Stomach smooth muscle (tissue), 2 donors: ENCODE measurements at regions not wholly inside any gene's neighbourhood (a gene's known extent, or its start where the extent isn't known, plus 50 kb on each side); places are given as distances from the start of the nearest gene placed in this dataset.
A peak's percentile ranks its signal among the peaks of the same experiment; 100 is the strongest.

Experiments
- H3K27ac ChIP-seq: one replicate; pipeline ENCODE4 v1.7.0; 2013; ENCODE audit warnings: mild to moderate bottlenecking, low read length, inconsistent platforms
- H3K27me3 ChIP-seq, 2 donors: one replicate each; pipeline ENCODE4 v1.7.0; 2013; ENCODE audit warnings: low read length in 2 of 2; ENCODE audit not compliant: insufficient read depth in 2 of 2, control insufficient read depth in 1 of 2
- H3K36me3 ChIP-seq, 2 donors: one replicate each; pipeline ENCODE4 v1.7.0; 2013; ENCODE audit warnings: low read length in 2 of 2; ENCODE audit not compliant: control insufficient read depth in 2 of 2, insufficient read depth in 2 of 2
- H3K4me1 ChIP-seq: one replicate; pipeline ENCODE4 v1.7.0; 2013; ENCODE audit warnings: low read length; ENCODE audit not compliant: control insufficient read depth, insufficient read depth
- H3K4me3 ChIP-seq, 2 donors: one replicate each; pipeline ENCODE4 v1.7.0; 2013; ENCODE audit warnings: low read length in 2 of 2
- H3K9ac ChIP-seq, 2 donors: one replicate each; pipeline ENCODE4 v1.7.0; 2013; ENCODE audit warnings: low read length in 2 of 2, mild to moderate bottlenecking in 1 of 2
- H3K9me3 ChIP-seq, 2 donors: one replicate each; pipeline ENCODE4 v1.7.0; 2013; ENCODE audit warnings: low read length in 2 of 2; ENCODE audit not compliant: control insufficient read depth in 2 of 2
- donor health status: healthy.
- donor health status: Pancreatic carcinoma.

DNA sequence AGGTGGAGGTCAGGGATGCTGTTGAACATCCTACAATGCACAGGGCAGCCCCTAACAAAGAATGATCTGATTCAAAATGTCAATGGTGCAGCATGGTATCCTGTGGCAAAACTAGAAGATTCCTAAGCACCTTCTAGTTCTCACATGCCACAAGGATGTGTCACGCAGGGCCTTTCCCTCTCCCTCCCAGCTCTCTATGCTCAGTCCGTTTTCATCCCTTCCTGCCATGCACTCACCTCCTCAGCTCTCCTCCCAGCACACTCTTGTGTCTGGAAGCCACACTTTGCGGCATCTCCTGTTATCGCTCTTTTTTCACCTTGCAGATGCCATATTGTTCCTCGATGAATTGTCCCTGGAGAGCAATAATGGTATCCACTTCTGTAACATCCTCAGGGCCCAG lies 263.4 kb downstream of the CDC5L start:
- no peaks in the 10 kb centered on the region for H3K36me3 ChIP-seq
- H3K27ac ChIP-seq, result no peak overlapping the region
- H3K9me3 ChIP-seq, result peaks cover 0 to 3% of the 10 kb centered on the region in 2 donors
- H3K9ac ChIP-seq, result no peak overlapping the region
- peaks cover 4% of the 10 kb centered on the region for H3K4me1 ChIP-seq
- peaks cover 0 to 2% of the 10 kb centered on the region in 2 donors for H3K27me3 ChIP-seq
- H3K4me3 ChIP-seq, result no peak overlapping the region

DNA sequence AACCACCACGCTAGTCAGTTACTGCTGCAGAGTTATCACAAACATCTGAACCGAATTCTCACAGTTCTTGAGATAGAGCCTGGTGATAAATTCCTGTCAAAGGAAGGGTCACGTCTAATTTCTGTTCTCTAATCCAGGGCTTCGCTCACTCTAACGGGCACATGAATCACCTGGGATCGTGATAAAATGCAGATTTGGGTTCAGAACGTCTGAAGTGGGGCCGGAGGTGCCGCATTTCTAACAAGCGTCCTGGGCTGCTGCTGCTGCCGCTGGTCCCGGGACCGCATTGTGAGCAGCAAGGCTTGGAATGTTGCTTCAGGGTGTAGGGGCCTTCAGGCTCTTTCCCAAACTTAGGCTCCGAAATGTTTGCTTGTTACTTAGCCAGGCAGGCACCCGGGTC lies 264.1 kb downstream of the CDC5L start:
- H3K36me3 ChIP-seq, result no peaks in the 10 kb centered on the region
- peaks cover 4% of the 10 kb centered on the region for H3K4me1 ChIP-seq
- no peak overlapping the region for H3K27ac ChIP-seq
- H3K27me3 ChIP-seq, result peaks cover 0 to 2% of the 10 kb centered on the region in 2 donors
- H3K9ac ChIP-seq, result no peak overlapping the region
- H3K4me3 ChIP-seq, result no peak overlapping the region
- H3K9me3 ChIP-seq, result peaks cover 0 to 3% of the 10 kb centered on the region in 2 donors

DNA sequence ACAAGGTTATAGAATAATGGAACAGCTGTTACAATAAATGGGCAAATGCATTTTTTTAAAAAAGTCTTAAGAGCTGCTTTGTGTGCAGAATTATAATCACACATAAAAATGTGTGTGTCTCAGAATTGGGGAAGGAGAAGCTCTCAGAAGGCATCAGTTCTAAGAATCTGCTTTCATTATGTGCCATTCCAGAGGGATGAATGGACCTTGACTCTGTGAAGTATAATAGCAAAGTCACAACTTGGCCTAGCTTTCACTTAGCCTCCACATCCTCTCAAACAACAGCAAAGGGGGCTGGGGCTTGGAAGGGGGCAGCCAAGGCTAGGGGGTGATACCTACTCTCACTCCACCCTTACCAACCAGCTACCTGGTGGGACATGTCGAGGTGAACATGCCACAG lies 265.0 kb downstream of the CDC5L start:
- Histone ChIP-seq H3K4me3 (no peak overlapping the region), H3K36me3 (no peaks in the 10 kb centered on the region), H3K9ac (no peak overlapping the region), H3K27ac (no peak overlapping the region), H3K4me1 (peaks cover 4% of the 10 kb centered on the region), H3K27me3 (peaks cover 0 to 2% of the 10 kb centered on the region in 2 donors), H3K9me3 (peaks cover 0 to 3% of the 10 kb centered on the region in 2 donors)

DNA sequence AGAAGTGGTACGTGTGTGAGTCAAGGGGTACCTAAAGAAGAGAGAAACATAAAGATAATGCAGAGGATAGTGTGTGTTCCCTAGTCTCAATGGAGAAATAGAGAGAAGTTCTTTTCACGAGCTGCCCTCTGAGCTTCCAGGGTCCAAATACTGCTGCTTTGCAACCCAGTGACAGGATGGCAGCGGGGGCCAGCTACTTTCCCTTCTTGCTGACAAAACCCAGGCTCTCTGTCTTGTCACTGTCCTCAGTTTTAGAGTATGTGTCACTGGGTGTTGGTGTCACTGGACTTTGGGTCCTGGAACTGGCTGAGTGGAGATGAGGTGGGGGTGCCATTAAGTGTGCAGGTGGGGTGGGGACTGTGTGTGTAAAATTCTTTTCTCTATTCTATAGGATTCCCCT lies 265.6 kb downstream of the CDC5L start:
- H3K9me3 ChIP-seq, result peaks cover 0 to 3% of the 10 kb centered on the region in 2 donors

DNA sequence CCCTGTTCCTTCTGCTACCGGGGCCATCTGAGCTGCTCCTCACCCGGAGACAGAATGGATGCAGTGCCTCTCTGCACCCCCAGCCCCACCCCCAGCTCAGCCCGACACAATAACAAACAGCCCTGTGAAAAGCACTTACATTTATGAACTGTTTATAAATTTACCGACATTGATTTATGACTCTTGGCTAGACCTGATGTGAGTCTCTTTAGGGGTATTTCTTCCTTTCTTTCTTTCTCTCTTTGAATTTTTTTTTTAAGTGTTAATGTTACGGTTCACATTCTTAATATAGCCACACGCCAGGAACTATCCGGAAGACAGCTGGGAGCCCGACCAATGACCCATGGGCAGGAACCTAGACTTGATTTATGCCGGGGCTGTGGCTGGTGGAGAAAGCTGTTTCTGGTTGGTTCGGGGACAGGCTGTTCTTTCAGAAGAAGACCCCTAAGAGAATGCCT lies 266.3 kb downstream of the CDC5L start:
- Histone ChIP-seq H3K36me3 (no peaks in the 10 kb centered on the region), H3K27me3 (peaks cover 0 to 2% of the 10 kb centered on the region in 2 donors), H3K4me1 (peaks cover 4% of the 10 kb centered on the region), H3K27ac (no peak overlapping the region), H3K4me3 (peak overlapping the region in 1 of 2 donors; percentile 23), H3K9me3 (no peaks in the 10 kb centered on the region), H3K9ac (no peak overlapping the region)

More for the DNA sequence above, 265.6 kb downstream of the CDC5L start:
- Histone ChIP-seq H3K4me3 (no peak overlapping the region), H3K36me3 (no peaks in the 10 kb centered on the region), H3K27ac (no peak overlapping the region), H3K27me3 (peaks cover 0 to 2% of the 10 kb centered on the region in 2 donors), H3K9ac (no peak overlapping the region), H3K4me1 (peaks cover 4% of the 10 kb centered on the region)

DNA sequence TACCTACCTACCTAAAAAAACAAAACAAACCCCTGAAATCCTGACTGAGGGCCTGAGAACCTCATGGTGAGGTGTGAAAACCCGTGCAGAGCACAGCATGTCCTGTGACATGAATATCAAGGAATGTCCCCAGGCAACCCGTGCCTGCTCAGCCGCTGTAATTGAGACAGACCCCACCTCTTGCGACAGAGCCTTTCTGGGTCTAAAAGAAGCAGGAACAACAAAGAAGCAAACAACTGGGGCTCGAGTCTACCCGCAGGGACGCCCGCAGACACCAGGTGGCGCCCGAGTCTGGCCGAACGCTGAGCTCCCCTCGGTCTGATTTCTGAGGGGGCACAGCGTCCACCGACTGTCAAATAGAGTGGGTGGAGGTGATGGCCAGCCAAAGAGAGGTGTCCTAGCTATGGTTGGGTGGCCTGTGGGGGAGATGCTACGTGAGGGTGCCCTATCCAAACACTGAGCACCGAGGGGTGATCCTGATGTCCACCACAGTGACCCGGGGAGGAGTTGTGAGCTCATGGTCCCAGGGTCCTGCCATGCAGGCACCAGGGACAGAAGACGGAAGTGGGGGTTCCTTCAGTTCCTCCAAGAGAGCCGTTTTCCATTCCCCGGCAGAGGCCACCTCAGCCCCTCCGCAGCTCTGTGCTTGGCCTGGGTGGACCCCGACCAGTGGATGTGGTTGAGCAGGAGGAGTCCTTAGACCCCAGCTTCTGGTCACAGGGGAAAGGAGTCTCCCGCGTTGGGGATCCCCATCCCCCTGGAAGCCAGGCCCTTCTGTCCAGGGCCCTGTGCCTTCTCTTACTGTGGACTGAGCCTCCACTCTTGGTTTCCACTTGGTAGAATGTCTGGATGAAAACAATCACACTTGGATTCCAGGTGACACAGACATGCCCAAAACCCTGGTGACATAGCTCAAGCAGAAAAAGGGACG lies 268.2 kb downstream of the CDC5L start:
- no peaks in the 10 kb centered on the region for H3K9me3 ChIP-seq
- H3K27me3 ChIP-seq, result peaks cover 0 to 2% of the 10 kb centered on the region in 2 donors
- no peaks in the 10 kb centered on the region for H3K36me3 ChIP-seq
- peaks cover 4% of the 10 kb centered on the region for H3K4me1 ChIP-seq
- H3K9ac ChIP-seq, result no peak overlapping the region
- no peak overlapping the region for H3K4me3 ChIP-seq
- no peak overlapping the region for H3K27ac ChIP-seq

GRCh38 chr6:44656691-44657090 lies 269.2 kb downstream of the CDC5L start:
- Histone ChIP-seq H3K4me1 (peaks cover 4% of the 10 kb centered on the region), H3K36me3 (no peaks in the 10 kb centered on the region), H3K4me3 (no peak overlapping the region), H3K9ac (no peak overlapping the region), H3K9me3 (no peaks in the 10 kb centered on the region), H3K27me3 (peaks cover 0 to 2% of the 10 kb centered on the region in 2 donors), H3K27ac (no peak overlapping the region)

GRCh38 chr6:44657206-44657819 lies 269.8 kb downstream of the CDC5L start:
- H3K27me3 ChIP-seq, result peaks cover 0 to 2% of the 10 kb centered on the region in 2 donors
- H3K9ac ChIP-seq, result no peak overlapping the region
- peaks cover 4% of the 10 kb centered on the region for H3K4me1 ChIP-seq
- no peak overlapping the region for H3K27ac ChIP-seq
- H3K9me3 ChIP-seq, result no peaks in the 10 kb centered on the region
- H3K4me3 ChIP-seq, result no peak overlapping the region
- H3K36me3 ChIP-seq, result no peaks in the 10 kb centered on the region

GRCh38 chr6:44658571-44658970 lies 271.1 kb downstream of the CDC5L start:
- Histone ChIP-seq H3K4me3 (no peak overlapping the region), H3K4me1 (peaks cover 3% of the 10 kb centered on the region), H3K9ac (no peak overlapping the region), H3K9me3 (no peaks in the 10 kb centered on the region), H3K27me3 (peaks cover 0 to 2% of the 10 kb centered on the region in 2 donors), H3K27ac (no peak overlapping the region), H3K36me3 (no peaks in the 10 kb centered on the region)

DNA sequence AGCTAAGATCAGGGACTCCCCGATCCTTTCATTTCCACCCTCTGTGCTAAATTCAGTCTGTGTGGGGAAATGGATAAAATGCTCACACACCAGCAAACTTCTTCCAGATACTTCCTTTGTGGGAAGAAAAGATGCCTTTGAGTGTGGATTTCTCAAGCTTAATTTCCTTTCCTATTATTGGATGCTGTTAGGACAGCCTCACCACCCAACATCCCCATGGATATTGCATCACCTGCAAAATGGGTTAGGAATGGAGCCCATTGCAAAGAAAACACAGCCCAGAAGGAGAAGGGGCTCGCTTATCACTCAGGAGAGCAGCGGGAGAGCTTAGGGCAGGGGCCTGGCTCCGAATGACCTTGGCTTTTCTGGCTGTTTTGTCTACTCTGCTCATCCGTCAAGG lies 272.2 kb downstream of the CDC5L start:
- no peak overlapping the region for H3K9ac ChIP-seq
- H3K27me3 ChIP-seq, result peaks cover 0 to 2% of the 10 kb centered on the region in 2 donors
- H3K27ac ChIP-seq, result no peak overlapping the region
- H3K9me3 ChIP-seq, result no peaks in the 10 kb centered on the region
- no peak overlapping the region for H3K4me3 ChIP-seq
- no peaks in the 10 kb centered on the region for H3K36me3 ChIP-seq
- H3K4me1 ChIP-seq, result no peaks in the 10 kb centered on the region
